ENCODE measurements at regions not wholly inside any gene's neighbourhood (a gene's known extent, or its start where the extent isn't known, plus 50 kb on each side); places are given as distances from the start of the nearest gene placed in this dataset.

DNA sequence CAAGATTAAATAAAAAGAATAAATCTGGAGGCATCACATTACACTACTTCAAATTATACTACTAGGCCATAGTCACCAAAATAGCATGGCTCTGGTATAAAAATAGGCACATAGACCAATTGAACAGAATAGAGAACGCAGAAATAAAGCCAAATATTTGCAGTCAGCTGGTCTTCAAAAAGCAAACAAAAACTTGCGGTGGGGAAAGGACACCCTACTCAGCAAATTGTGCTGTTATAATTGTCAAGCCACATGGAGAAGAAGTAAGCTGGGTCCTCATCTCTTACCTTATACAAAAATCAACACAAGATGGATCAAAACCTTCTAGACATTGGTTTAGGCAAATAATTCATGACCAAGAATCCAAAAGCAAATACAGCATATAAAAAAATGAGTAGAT, 259.2 kb upstream of the SLITRK3 start:
- no peak for TF ChIP-seq POLR2A (IDR thresholded peaks at IDR 0.05; ENCODE audit: low read depth, low read length)
- TF ChIP-seq, protein P1, sequence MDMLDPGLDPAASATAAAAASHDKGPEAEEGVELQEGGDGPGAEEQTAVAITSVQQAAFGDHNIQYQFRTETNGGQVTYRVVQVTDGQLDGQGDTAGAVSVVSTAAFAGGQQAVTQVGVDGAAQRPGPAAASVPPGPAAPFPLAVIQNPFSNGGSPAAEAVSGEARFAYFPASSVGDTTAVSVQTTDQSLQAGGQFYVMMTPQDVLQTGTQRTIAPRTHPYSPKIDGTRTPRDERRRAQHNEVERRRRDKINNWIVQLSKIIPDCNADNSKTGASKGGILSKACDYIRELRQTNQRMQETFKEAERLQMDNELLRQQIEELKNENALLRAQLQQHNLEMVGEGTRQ (IDR thresholded peaks at IDR 0.05; ENCODE audit: low read depth, low read length), result no peak
- TF ChIP-seq, protein P2, sequence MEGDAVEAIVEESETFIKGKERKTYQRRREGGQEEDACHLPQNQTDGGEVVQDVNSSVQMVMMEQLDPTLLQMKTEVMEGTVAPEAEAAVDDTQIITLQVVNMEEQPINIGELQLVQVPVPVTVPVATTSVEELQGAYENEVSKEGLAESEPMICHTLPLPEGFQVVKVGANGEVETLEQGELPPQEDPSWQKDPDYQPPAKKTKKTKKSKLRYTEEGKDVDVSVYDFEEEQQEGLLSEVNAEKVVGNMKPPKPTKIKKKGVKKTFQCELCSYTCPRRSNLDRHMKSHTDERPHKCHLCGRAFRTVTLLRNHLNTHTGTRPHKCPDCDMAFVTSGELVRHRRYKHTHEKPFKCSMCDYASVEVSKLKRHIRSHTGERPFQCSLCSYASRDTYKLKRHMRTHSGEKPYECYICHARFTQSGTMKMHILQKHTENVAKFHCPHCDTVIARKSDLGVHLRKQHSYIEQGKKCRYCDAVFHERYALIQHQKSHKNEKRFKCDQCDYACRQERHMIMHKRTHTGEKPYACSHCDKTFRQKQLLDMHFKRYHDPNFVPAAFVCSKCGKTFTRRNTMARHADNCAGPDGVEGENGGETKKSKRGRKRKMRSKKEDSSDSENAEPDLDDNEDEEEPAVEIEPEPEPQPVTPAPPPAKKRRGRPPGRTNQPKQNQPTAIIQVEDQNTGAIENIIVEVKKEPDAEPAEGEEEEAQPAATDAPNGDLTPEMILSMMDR (conservative IDR thresholded peaks at IDR 0.05; ENCODE audit: low read depth, low read length), result no peak
- no peak for TF ChIP-seq RFX5 (IDR thresholded peaks at IDR 0.05; ENCODE audit: low read depth, low read length)
- TF ChIP-seq NFE2L2 (IDR thresholded peaks at IDR 0.05; ENCODE audit: low read depth, low read length), result no peak
- TF ChIP-seq RAD21 (IDR thresholded peaks at IDR 0.05; ENCODE audit: low read length), result no peak
- TF ChIP-seq RCOR1 (IDR thresholded peaks at IDR 0.05; ENCODE audit: insufficient replicate concordance, low read length), result no peak
- TF ChIP-seq SMC3 (IDR thresholded peaks at IDR 0.05; ENCODE audit: low read depth, low read length), result no peak
- TF ChIP-seq CEBPB (IDR thresholded peaks at IDR 0.05; ENCODE audit: low read depth, low read length), result no peak
- no peak for TF ChIP-seq CHD1 (IDR thresholded peaks at IDR 0.05; ENCODE audit: low read depth, low read length)
- no peak for TF ChIP-seq BHLHE40 (IDR thresholded peaks at IDR 0.05; ENCODE audit: low read depth, low read length)
- TF ChIP-seq FOS (IDR thresholded peaks at IDR 0.05; ENCODE audit: low read depth, low read length), result no peak
- TF ChIP-seq MAZ (IDR thresholded peaks at IDR 0.05; ENCODE audit: borderline replicate concordance, low read depth, low read length), result no peak
- TF ChIP-seq MAFK (IDR thresholded peaks at IDR 0.05; ENCODE audit: low read depth, low read length), result no peak

Measured in IMR-90 (cell line).